H9 (cell line): ENCODE measurements at regions not wholly inside any gene's neighbourhood (a gene's known extent, or its start where the extent isn't known, plus 50 kb on each side); places are given as distances from the start of the nearest gene placed in this dataset.

Experiments used
- DNase-seq: peaks from one replicate; pipeline ENCODE4 v3.0.0-alpha.2; 2017
- H2AFZ ChIP-seq: one replicate; pipeline ENCODE4 v1.6.1; 2013; ENCODE audit warnings: mild to moderate bottlenecking, low read length, control low read depth, moderate library complexity
- H2AK5ac ChIP-seq: 2 replicates; pipeline ENCODE4 v1.6.1; 2013; ENCODE audit warnings: low read length, control low read depth, mixed read lengths; ENCODE audit not compliant: insufficient read length
- H2BK120ac ChIP-seq: one replicate; pipeline ENCODE4 v1.6.1; 2013; ENCODE audit warnings: low read depth, mild to moderate bottlenecking, low read length, control low read depth, inconsistent platforms; ENCODE audit not compliant: poor library complexity, severe bottlenecking
- H2BK12ac ChIP-seq: 2 replicates; pipeline ENCODE4 v1.6.1; 2013; ENCODE audit warnings: low read length, control low read depth, mixed read lengths, low read depth; ENCODE audit not compliant: insufficient read length
- H2BK15ac ChIP-seq: 2 replicates; pipeline ENCODE4 v1.6.1; 2013; ENCODE audit warnings: low read depth, low read length, control low read depth
- H2BK20ac ChIP-seq: one replicate; pipeline ENCODE4 v1.6.1; 2013; ENCODE audit warnings: low read depth, mild to moderate bottlenecking, low read length, control low read depth, inconsistent platforms; ENCODE audit not compliant: poor library complexity, severe bottlenecking
- H2BK5ac ChIP-seq: 2 replicates; pipeline ENCODE4 v1.6.1; 2013; ENCODE audit warnings: low read length, control low read depth, mixed read lengths; ENCODE audit not compliant: insufficient read length
- H3K14ac ChIP-seq: 2 replicates; pipeline ENCODE4 v1.6.1; 2013; ENCODE audit warnings: low read length, control low read depth; ENCODE audit not compliant: insufficient read depth
- H3K18ac ChIP-seq: 2 replicates; pipeline ENCODE4 v1.6.1; 2013; ENCODE audit warnings: low read depth, mild to moderate bottlenecking, mixed read lengths, low read length, control low read depth; ENCODE audit not compliant: insufficient read length
- H3K23ac ChIP-seq: 2 replicates; pipeline ENCODE4 v1.6.1; 2013; ENCODE audit warnings: low read length, control low read depth, mixed read lengths, low read depth; ENCODE audit not compliant: insufficient read length
- H3K23me2 ChIP-seq: 2 replicates; pipeline ENCODE4 v1.6.1; 2013; ENCODE audit warnings: low read depth, mild to moderate bottlenecking, mixed read lengths, low read length, control low read depth; ENCODE audit not compliant: insufficient read length, poor library complexity, severe bottlenecking
- H3K27ac ChIP-seq: 2 replicates; pipeline ENCODE4 v1.5.1; 2013; ENCODE audit warnings: low read length, control low read depth, mixed read lengths, low read depth; ENCODE audit not compliant: insufficient read length
- H3K27me3 ChIP-seq: 2 replicates; pipeline ENCODE4 v1.6.1; 2013; ENCODE audit warnings: low read length, control low read depth, inconsistent platforms; ENCODE audit not compliant: insufficient read depth
- H3K4ac ChIP-seq: 2 replicates; pipeline ENCODE4 v1.6.1; 2013; ENCODE audit warnings: low read depth, mild to moderate bottlenecking, control low read depth, inconsistent platforms, low read length, moderate library complexity
- H3K4me1 ChIP-seq: 2 replicates; pipeline ENCODE4 v1.6.1; 2013; ENCODE audit warnings: low read length, control low read depth, inconsistent platforms; ENCODE audit not compliant: insufficient read depth
- H3K4me2 ChIP-seq: 2 replicates; pipeline ENCODE4 v1.6.1; 2013; ENCODE audit warnings: low read length, control low read depth, mixed read lengths; ENCODE audit not compliant: insufficient read length, insufficient read depth
- H3K56ac ChIP-seq: 2 replicates; pipeline ENCODE4 v1.6.1; 2013; ENCODE audit warnings: low read depth, mild to moderate bottlenecking, mixed read lengths, low read length, control low read depth; ENCODE audit not compliant: insufficient read length
- H3K79me1 ChIP-seq: 2 replicates; pipeline ENCODE4 v1.6.1; 2013; ENCODE audit warnings: low read depth, mild to moderate bottlenecking, moderate library complexity, low read length, control low read depth, inconsistent platforms; ENCODE audit not compliant: insufficient read depth, poor library complexity, severe bottlenecking
- H3K79me2 ChIP-seq: 2 replicates; pipeline ENCODE4 v1.6.1; 2013; ENCODE audit warnings: low read length, control low read depth, inconsistent platforms; ENCODE audit not compliant: insufficient read depth
- H3K9ac ChIP-seq: 2 replicates; pipeline ENCODE4 v1.6.1; 2013; ENCODE audit warnings: low read length, control low read depth, mixed read lengths; ENCODE audit not compliant: insufficient read length; ENCODE audit errors: extremely low read depth
- H3K9me3 ChIP-seq: one replicate; pipeline ENCODE4 v1.6.1; 2013; ENCODE audit warnings: low read depth, low read length, inconsistent platforms; ENCODE audit not compliant: control insufficient read depth
- H3T11ph ChIP-seq: one replicate; pipeline ENCODE4 v1.6.1; 2013; ENCODE audit warnings: mild to moderate bottlenecking, low read length, control low read depth, inconsistent platforms
- H4K20me1 ChIP-seq: one replicate; pipeline ENCODE4 v1.6.1; 2013; ENCODE audit not compliant: control insufficient read depth, insufficient read length, insufficient read depth
- H4K5ac ChIP-seq: 2 replicates; pipeline ENCODE4 v1.6.1; 2013; ENCODE audit warnings: low read depth, mild to moderate bottlenecking, mixed read lengths, low read length, control low read depth; ENCODE audit not compliant: insufficient read length
- H4K8ac ChIP-seq: replicated peaks from 2 replicates; pipeline ENCODE4 v1.6.1; 2013; ENCODE audit warnings: low read length, control low read depth, mixed read lengths, low read depth; ENCODE audit not compliant: insufficient read length
- H4K91ac ChIP-seq: 2 replicates; pipeline ENCODE4 v1.6.1; 2013; ENCODE audit warnings: low read depth, mild to moderate bottlenecking, moderate library complexity, mixed read lengths, low read length, control low read depth; ENCODE audit not compliant: insufficient read length
- H3K27ac Mint-ChIP-seq, 3 experiments: 2 replicates in 2 of 3; 3 replicates in 1 of 3; pipeline ENCODE4 v1.8.0; 2020 to 2021; ENCODE audit warnings: mixed read lengths in 3 of 3, mild to moderate bottlenecking in 1 of 3, moderate library complexity in 1 of 3
- H3K27me3 Mint-ChIP-seq: 2 replicates; pipeline ENCODE4 v1.8.0; 2021; ENCODE audit warnings: low read depth, mild to moderate bottlenecking, moderate library complexity, mixed read lengths
- H3K36me3 Mint-ChIP-seq, 3 experiments: 2 replicates in 2 of 3; 3 replicates in 1 of 3; pipeline ENCODE4 v1.8.0; 2020 to 2021; ENCODE audit warnings: low read depth in 3 of 3, mixed read lengths in 3 of 3; ENCODE audit not compliant: insufficient read depth in 1 of 3
- H3K4me1 Mint-ChIP-seq, 2 experiments: 2 replicates each; pipeline ENCODE4 v1.8.0; 2020; ENCODE audit warnings: mixed read lengths in 2 of 2
- H3K4me3 Mint-ChIP-seq, 2 experiments: 2 replicates in 1 of 2; 3 replicates in 1 of 2; pipeline ENCODE4 v1.8.0; 2020 to 2021; ENCODE audit warnings: mild to moderate bottlenecking in 2 of 2, mixed read lengths in 2 of 2, moderate library complexity in 1 of 2
- H3K9me3 Mint-ChIP-seq, 2 experiments: 2 replicates in 1 of 2; 3 replicates in 1 of 2; pipeline ENCODE4 v1.8.0; 2020; ENCODE audit warnings: mild to moderate bottlenecking in 2 of 2, mixed read lengths in 2 of 2, moderate library complexity in 1 of 2
- WGBS: extraction: QIAGEN DNeasy Blood & Tissue Kit; methylation state at CpG from one replicate; pipeline ENCODE4 v1.1.7; 2013; ENCODE audit warnings: missing lambda C conversion rate, low lambda C conversion rate, mixed read lengths; ENCODE audit not compliant: insufficient read length; ENCODE audit errors: extremely low coverage; 5-methylcytosine and 5-hydroxymethylcytosine counted together
- TF ChIP-seq, protein P1 (sequence below): fragments of 200-600 bp; sonication (generic); conservative IDR thresholded peaks from 3 replicates; pipeline ENCODE4 v1.8.0; 2021; ENCODE audit warnings: antibody characterized with exemption, mild to moderate bottlenecking

DNA sequence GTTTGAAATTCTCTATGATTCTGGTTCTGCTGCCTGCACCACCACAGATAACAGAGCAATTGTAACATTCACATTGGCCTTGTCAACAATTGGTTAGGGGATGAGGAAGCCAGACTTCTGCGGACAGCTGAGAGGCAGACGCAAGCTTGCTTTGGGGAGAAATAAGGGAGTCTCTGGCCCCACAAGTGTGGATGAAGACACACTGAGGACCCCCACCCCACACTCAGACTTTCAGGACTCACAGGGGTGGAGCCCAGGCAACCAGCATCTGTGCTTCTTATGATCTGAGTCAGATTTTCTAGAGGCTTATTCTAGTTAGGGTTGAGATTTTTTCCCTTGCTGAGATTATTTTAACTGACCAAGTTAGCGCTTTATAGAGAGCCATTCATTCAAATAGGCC lies 140.3 kb upstream of the IRX2 start:
- Mint-ChIP-seq H3K36me3 (no peaks in the 10 kb centered on the region), H3K27me3 (peaks cover 3% of the 10 kb centered on the region), H3K4me1 (peaks cover 10 to 11% of the 10 kb centered on the region in 2 experiments), H3K27ac (no peak overlapping the region), H3K4me3 (no peak overlapping the region), H3K9me3 (no peaks in the 10 kb centered on the region)
- Histone ChIP-seq H2AFZ (no peak overlapping the region), H3K4ac (no peak overlapping the region), H3K9me3 (no peaks in the 10 kb centered on the region), H3K18ac (no peak overlapping the region), H3K27ac (no peak overlapping the region), H3T11ph (no peak overlapping the region), H4K5ac (no peak overlapping the region), H3K79me2 (no peaks in the 10 kb centered on the region), H3K14ac (no peak overlapping the region), H3K23me2 (no peaks in the 10 kb centered on the region), H3K23ac (no peak overlapping the region), H3K79me1 (no peaks in the 10 kb centered on the region), H2BK15ac (no peak overlapping the region), H2BK20ac (no peak overlapping the region), H2AK5ac (no peak overlapping the region), H3K4me2 (no peak overlapping the region), H2BK12ac (no peak overlapping the region), H3K56ac (no peak overlapping the region), H3K4me1 (no peaks in the 10 kb centered on the region), H4K91ac (no peak overlapping the region), H2BK5ac (no peak overlapping the region), H4K8ac (no peak overlapping the region), H2BK120ac (no peak overlapping the region), H3K27me3 (no peaks in the 10 kb centered on the region), H3K9ac (no peak overlapping the region), H4K20me1 (no peaks in the 10 kb centered on the region)
- no peak for DNase-seq
- TF ChIP-seq, protein P1, sequence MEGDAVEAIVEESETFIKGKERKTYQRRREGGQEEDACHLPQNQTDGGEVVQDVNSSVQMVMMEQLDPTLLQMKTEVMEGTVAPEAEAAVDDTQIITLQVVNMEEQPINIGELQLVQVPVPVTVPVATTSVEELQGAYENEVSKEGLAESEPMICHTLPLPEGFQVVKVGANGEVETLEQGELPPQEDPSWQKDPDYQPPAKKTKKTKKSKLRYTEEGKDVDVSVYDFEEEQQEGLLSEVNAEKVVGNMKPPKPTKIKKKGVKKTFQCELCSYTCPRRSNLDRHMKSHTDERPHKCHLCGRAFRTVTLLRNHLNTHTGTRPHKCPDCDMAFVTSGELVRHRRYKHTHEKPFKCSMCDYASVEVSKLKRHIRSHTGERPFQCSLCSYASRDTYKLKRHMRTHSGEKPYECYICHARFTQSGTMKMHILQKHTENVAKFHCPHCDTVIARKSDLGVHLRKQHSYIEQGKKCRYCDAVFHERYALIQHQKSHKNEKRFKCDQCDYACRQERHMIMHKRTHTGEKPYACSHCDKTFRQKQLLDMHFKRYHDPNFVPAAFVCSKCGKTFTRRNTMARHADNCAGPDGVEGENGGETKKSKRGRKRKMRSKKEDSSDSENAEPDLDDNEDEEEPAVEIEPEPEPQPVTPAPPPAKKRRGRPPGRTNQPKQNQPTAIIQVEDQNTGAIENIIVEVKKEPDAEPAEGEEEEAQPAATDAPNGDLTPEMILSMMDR: no peak
- WGBS: no CpG with 5 or more reads among the region's 3 CpGs
